CD4-positive, CD25-positive, alpha-beta regulatory T cell (primary cell): ENCODE measurements at regions not wholly inside any gene's neighbourhood (a gene's known extent, or its start where the extent isn't known, plus 50 kb on each side); places are given as distances from the start of the nearest gene placed in this dataset.

Source experiments
- ATAC-seq, 2 donors: fragments of 150-1000 bp; cut with Tn5 transposase; one replicate each; pipeline ENCODE4 v1.10.0; 2021; ENCODE audit warnings: low read depth in 2 of 2, moderate number of reproducible peaks in 2 of 2, moderate library complexity in 1 of 2
- DNase-seq, 3 donors: peaks; one replicate each; pipeline versions ENCODE4 v3.0.0 to v3.0.0-alpha.2; 2012 to 2022; ENCODE audit warnings: mixed read lengths in 1 of 3
- H3K27ac ChIP-seq: one replicate; pipeline ENCODE4 v1.7.0; 2013; ENCODE audit warnings: mild to moderate bottlenecking, low read length; ENCODE audit not compliant: insufficient read depth, poor library complexity, severe bottlenecking
- H3K27me3 ChIP-seq: one replicate; pipeline ENCODE4 v1.7.0; 2013; ENCODE audit warnings: low read length; ENCODE audit not compliant: control insufficient read depth, insufficient read depth
- H3K36me3 ChIP-seq: one replicate; pipeline ENCODE4 v1.7.0; 2013; ENCODE audit warnings: mild to moderate bottlenecking, low read length, moderate library complexity; ENCODE audit not compliant: control insufficient read depth, insufficient read depth
- H3K4me1 ChIP-seq: 2 replicates; pipeline ENCODE4 v1.7.0; 2013; ENCODE audit warnings: mild to moderate bottlenecking, low read length; ENCODE audit not compliant: insufficient read depth, control insufficient read depth, poor library complexity, severe bottlenecking
- H3K4me3 ChIP-seq: one replicate; pipeline ENCODE4 v1.7.0; 2013; ENCODE audit warnings: low read depth, mild to moderate bottlenecking, low read length, moderate library complexity
- H3K9me3 ChIP-seq, 2 experiments: 1 replicate in 1 of 2; 2 replicates in 1 of 2; pipeline ENCODE4 v1.7.0; 2013; ENCODE audit warnings: low read length in 2 of 2, mild to moderate bottlenecking in 1 of 2, moderate library complexity in 1 of 2; ENCODE audit not compliant: control insufficient read depth in 2 of 2
- H3K27ac Mint-ChIP-seq, 3 donors: one replicate each; pipeline ENCODE4 v1.8.0; 2020 to 2022; ENCODE audit warnings: mild to moderate bottlenecking in 3 of 3, mixed read lengths in 3 of 3, moderate library complexity in 2 of 3
- H3K27me3 Mint-ChIP-seq: one replicate; pipeline ENCODE4 v1.8.0; 2022; ENCODE audit warnings: mild to moderate bottlenecking, mixed read lengths
- H3K36me3 Mint-ChIP-seq: one replicate; pipeline ENCODE4 v1.8.0; 2020; ENCODE audit warnings: mixed read lengths
- H3K4me1 Mint-ChIP-seq, 4 donors: one replicate each; pipeline ENCODE4 v1.8.0; 2020 to 2022; ENCODE audit warnings: mixed read lengths in 4 of 4, mild to moderate bottlenecking in 1 of 4
- H3K4me3 Mint-ChIP-seq, 4 donors: one replicate each; pipeline ENCODE4 v1.8.0; 2020 to 2022; ENCODE audit warnings: mild to moderate bottlenecking in 4 of 4, mixed read lengths in 4 of 4, moderate library complexity in 3 of 4
- H3K9me3 Mint-ChIP-seq, 7 donors: one replicate each; pipeline ENCODE4 v1.8.0; 2020 to 2022; ENCODE audit warnings: mixed read lengths in 7 of 7, mild to moderate bottlenecking in 3 of 7, moderate library complexity in 2 of 7

GRCh38 chr10:106182542-106182941, 982.0 kb downstream of the SORCS1 start:
- no peak overlapping the region for H3K4me3 Mint-ChIP-seq
- H3K4me1 Mint-ChIP-seq: no peaks in the 10 kb centered on the region
- H3K36me3 ChIP-seq: no peaks in the 10 kb centered on the region
- no peak overlapping the region for H3K27ac ChIP-seq
- H3K36me3 Mint-ChIP-seq: no peaks in the 10 kb centered on the region
- no peaks in the 10 kb centered on the region for H3K27me3 Mint-ChIP-seq
- H3K9me3 Mint-ChIP-seq: peaks cover 0 to 9% (median 2%) of the 10 kb centered on the region in 7 donors
- no peaks in the 10 kb centered on the region for H3K4me1 ChIP-seq
- no peaks in the 10 kb centered on the region for H3K27me3 ChIP-seq
- ATAC-seq (no peak), DNase-seq (no peak)
- H3K9me3 ChIP-seq: no peaks in the 10 kb centered on the region
- H3K4me3 ChIP-seq: no peak overlapping the region
- H3K27ac Mint-ChIP-seq: no peak overlapping the region

GRCh38 chr10:106181501-106181900, 983.0 kb downstream of the SORCS1 start:
- DNase-seq (no peak), ATAC-seq (no peak)
- no peak overlapping the region for H3K4me3 ChIP-seq
- no peaks in the 10 kb centered on the region for H3K9me3 ChIP-seq
- H3K27me3 ChIP-seq: no peaks in the 10 kb centered on the region
- H3K27ac ChIP-seq: no peak overlapping the region
- no peaks in the 10 kb centered on the region for H3K4me1 ChIP-seq
- no peaks in the 10 kb centered on the region for H3K36me3 ChIP-seq
- Mint-ChIP-seq H3K9me3 (peaks cover 0 to 9% (median 2%) of the 10 kb centered on the region in 7 donors), H3K27me3 (no peaks in the 10 kb centered on the region), H3K36me3 (no peaks in the 10 kb centered on the region), H3K4me3 (no peak overlapping the region), H3K27ac (no peak overlapping the region), H3K4me1 (no peaks in the 10 kb centered on the region)

GRCh38 chr10:106179430-106179829, 985.1 kb downstream of the SORCS1 start:
- Histone ChIP-seq H3K9me3 (no peaks in the 10 kb centered on the region), H3K27me3 (no peaks in the 10 kb centered on the region), H3K36me3 (no peaks in the 10 kb centered on the region), H3K4me1 (no peaks in the 10 kb centered on the region), H3K4me3 (no peak overlapping the region), H3K27ac (no peak overlapping the region)
- H3K36me3 Mint-ChIP-seq: no peaks in the 10 kb centered on the region
- peaks cover 0 to 7% (median 2%) of the 10 kb centered on the region in 7 donors for H3K9me3 Mint-ChIP-seq
- no peak overlapping the region for H3K27ac Mint-ChIP-seq
- no peaks in the 10 kb centered on the region for H3K27me3 Mint-ChIP-seq
- DNase-seq (no peak), ATAC-seq (no peak)
- no peak overlapping the region for H3K4me3 Mint-ChIP-seq
- H3K4me1 Mint-ChIP-seq: no peaks in the 10 kb centered on the region

- Histone ChIP-seq H3K36me3 (no peaks in the 10 kb centered on the region), H3K9me3 (peaks cover 0 to 2% of the 10 kb centered on the region in 2 experiments), H3K27ac (no peak overlapping the region), H3K4me1 (no peaks in the 10 kb centered on the region), H3K27me3 (no peaks in the 10 kb centered on the region), H3K4me3 (no peak overlapping the region)
- Mint-ChIP-seq H3K27ac (no peak overlapping the region), H3K4me3 (no peak overlapping the region), H3K36me3 (no peaks in the 10 kb centered on the region), H3K4me1 (no peaks in the 10 kb centered on the region), H3K27me3 (no peaks in the 10 kb centered on the region), H3K9me3 (peaks cover 0 to 4% (median 0%) of the 10 kb centered on the region in 7 donors)
- no peak for ATAC-seq
- DNase-seq: peak in 1 of 3 donors; percentile 4
These were observed 988.6 kb downstream of the SORCS1 start for GRCh38 chr10:106175760-106176377.

GRCh38 chr10:106173838-106174237, 990.7 kb downstream of the SORCS1 start:
- H3K36me3 Mint-ChIP-seq: no peaks in the 10 kb centered on the region
- no peaks in the 10 kb centered on the region for H3K4me1 ChIP-seq
- H3K9me3 Mint-ChIP-seq: peaks cover 0 to 4% (median 0%) of the 10 kb centered on the region in 7 donors
- no peaks in the 10 kb centered on the region for H3K27me3 Mint-ChIP-seq
- H3K9me3 ChIP-seq: peaks cover 0 to 4% of the 10 kb centered on the region in 2 experiments
- H3K36me3 ChIP-seq: no peaks in the 10 kb centered on the region
- H3K27me3 ChIP-seq: no peaks in the 10 kb centered on the region
- no peak overlapping the region for H3K27ac Mint-ChIP-seq
- H3K27ac ChIP-seq: no peak overlapping the region
- no peak for ATAC-seq
- no peak for DNase-seq
- H3K4me1 Mint-ChIP-seq: no peaks in the 10 kb centered on the region
- H3K4me3 ChIP-seq: no peak overlapping the region
- H3K4me3 Mint-ChIP-seq: no peak overlapping the region

- DNase-seq (no peak), ATAC-seq (no peak)
- H3K4me1 Mint-ChIP-seq: no peaks in the 10 kb centered on the region
- Histone ChIP-seq H3K4me3 (no peak overlapping the region), H3K4me1 (no peaks in the 10 kb centered on the region), H3K27ac (no peak overlapping the region), H3K27me3 (no peaks in the 10 kb centered on the region), H3K36me3 (no peaks in the 10 kb centered on the region), H3K9me3 (peaks cover 0 to 4% of the 10 kb centered on the region in 2 experiments)
- no peak overlapping the region for H3K4me3 Mint-ChIP-seq
- H3K9me3 Mint-ChIP-seq: peaks cover 0 to 3% (median 1%) of the 10 kb centered on the region in 7 donors
- H3K27ac Mint-ChIP-seq: no peak overlapping the region
- no peaks in the 10 kb centered on the region for H3K27me3 Mint-ChIP-seq
- H3K36me3 Mint-ChIP-seq: no peaks in the 10 kb centered on the region
These were observed 995.3 kb downstream of the SORCS1 start for GRCh38 chr10:106169241-106169640.

GRCh38 chr10:106167946-106168345, 996.6 kb downstream of the SORCS1 start:
- H3K4me3 Mint-ChIP-seq: no peak overlapping the region
- peaks cover 0 to 4% of the 10 kb centered on the region in 2 experiments for H3K9me3 ChIP-seq
- ATAC-seq (no peak), DNase-seq (no peak)
- H3K36me3 Mint-ChIP-seq: no peaks in the 10 kb centered on the region
- H3K27me3 ChIP-seq: no peaks in the 10 kb centered on the region
- H3K36me3 ChIP-seq: no peaks in the 10 kb centered on the region
- H3K4me1 ChIP-seq: no peaks in the 10 kb centered on the region
- no peak overlapping the region for H3K27ac ChIP-seq
- no peak overlapping the region for H3K27ac Mint-ChIP-seq
- no peaks in the 10 kb centered on the region for H3K4me1 Mint-ChIP-seq
- peaks cover 0 to 5% (median 2%) of the 10 kb centered on the region in 7 donors for H3K9me3 Mint-ChIP-seq
- H3K27me3 Mint-ChIP-seq: no peaks in the 10 kb centered on the region
- no peak overlapping the region for H3K4me3 ChIP-seq

- Histone ChIP-seq H3K9me3 (peaks cover 2 to 4% of the 10 kb centered on the region in 2 experiments), H3K4me1 (no peaks in the 10 kb centered on the region), H3K36me3 (no peaks in the 10 kb centered on the region), H3K4me3 (no peak overlapping the region), H3K27ac (no peak overlapping the region), H3K27me3 (no peaks in the 10 kb centered on the region)
- H3K4me3 Mint-ChIP-seq: no peak overlapping the region
- DNase-seq (no peak), ATAC-seq (no peak)
- H3K27ac Mint-ChIP-seq: no peak overlapping the region
- peaks cover 0 to 21% (median 4%) of the 10 kb centered on the region in 7 donors for H3K9me3 Mint-ChIP-seq
- H3K27me3 Mint-ChIP-seq: no peaks in the 10 kb centered on the region
- H3K36me3 Mint-ChIP-seq: no peaks in the 10 kb centered on the region
- H3K4me1 Mint-ChIP-seq: no peaks in the 10 kb centered on the region
These were observed 1006.3 kb downstream of the SORCS1 start for GRCh38 chr10:106158241-106158640.
